ENCODE measurements at regions not wholly inside any gene's neighbourhood (a gene's known extent, or its start where the extent isn't known, plus 50 kb on each side); places are given as distances from the start of the nearest gene placed in this dataset.
"Not testable (repeated sequence)": the region's sequence is repeated elsewhere in the genome, so short reads cannot be mapped to it uniquely, and the experiment has no call there.

DNA sequence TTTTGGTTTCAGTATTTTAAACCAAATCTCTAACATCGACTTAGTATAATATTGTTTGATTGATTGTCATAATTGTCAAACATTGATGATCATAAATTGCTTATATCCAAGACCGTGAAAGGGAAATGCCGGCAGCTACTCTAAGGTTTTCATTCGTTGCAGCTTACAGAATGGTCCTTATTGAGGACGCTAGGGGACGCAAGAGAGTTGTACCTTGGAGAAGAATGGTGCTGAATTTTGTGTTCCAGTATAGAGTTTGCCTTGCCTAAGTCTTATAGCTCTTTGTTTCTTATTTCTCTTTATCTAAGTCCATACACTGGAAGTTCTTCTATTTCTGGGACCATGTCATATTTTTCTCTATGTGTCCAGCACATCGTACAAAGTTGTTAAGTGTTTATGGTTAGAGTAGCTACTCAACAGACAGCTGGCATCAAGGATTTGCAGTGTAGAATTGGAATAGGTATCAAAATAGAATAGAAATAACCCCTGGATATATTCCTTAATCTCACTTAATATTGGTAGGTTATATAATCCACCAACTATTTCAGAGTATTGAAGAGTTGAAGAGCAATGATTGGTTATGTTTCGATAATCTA lies 67.4 kb upstream of the GPR39 start:
- DNase-seq (ENCODE audit: low read depth, low spot score) = peak; percentile 41
- H3K4me3 ChIP-seq (ENCODE audit: low read depth, low read length); in situ Hi-C loops (cut with HindIII; ENCODE audit: low sequenced_read_pairs): not testable (repeated sequence)
- peak; percentile 62 for TF ChIP-seq CTCF (IDR thresholded peaks at IDR 0.05; ENCODE audit: low read depth, low read length)

GRCh38 chr2:132351668-132352067 lies 64.9 kb upstream of the GPR39 start:
- in situ Hi-C loops (cut with HindIII; ENCODE audit: low sequenced_read_pairs); H3K4me3 ChIP-seq (ENCODE audit: low read depth, low read length): not testable (repeated sequence)

DNA sequence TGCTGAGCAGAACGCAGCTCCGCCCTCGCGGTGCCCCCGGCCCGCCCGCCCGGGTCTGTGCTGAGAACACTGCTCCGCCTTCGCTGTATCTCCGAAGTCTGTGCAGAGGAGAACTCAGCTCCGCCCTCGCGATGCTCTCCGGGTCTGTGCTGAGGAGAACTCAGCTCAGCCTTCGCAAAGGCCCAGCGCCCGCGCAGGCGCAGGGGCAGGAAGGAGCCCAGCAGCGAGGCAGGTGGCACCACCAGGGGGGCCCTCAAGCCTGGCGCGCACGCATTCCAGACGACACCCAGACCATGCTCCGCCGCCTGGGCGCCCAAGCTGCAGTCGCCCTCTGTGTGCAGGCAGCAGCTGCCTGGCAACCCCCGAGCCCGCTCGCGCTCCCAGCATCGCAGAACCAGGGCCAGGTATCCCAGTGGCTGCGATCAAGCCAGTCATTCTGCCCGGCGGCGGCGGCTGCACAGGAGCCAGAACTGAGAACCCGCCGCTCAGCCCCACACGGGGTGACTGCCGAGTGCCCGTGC lies 64.1 kb upstream of the GPR39 start:
- H3K4me3 ChIP-seq (ENCODE audit: low read depth, low read length) = peak overlapping the region; percentile 33
- in situ Hi-C loops (cut with HindIII; ENCODE audit: low sequenced_read_pairs) = not testable (repeated sequence)
- peak; percentile 48 for DNase-seq (ENCODE audit: low read depth, low spot score)

More at GRCh38 chr2:132351668-132352067, 64.9 kb upstream of the GPR39 start:
- DNase-seq (ENCODE audit: low read depth, low spot score) = not testable (repeated sequence)

DNA sequence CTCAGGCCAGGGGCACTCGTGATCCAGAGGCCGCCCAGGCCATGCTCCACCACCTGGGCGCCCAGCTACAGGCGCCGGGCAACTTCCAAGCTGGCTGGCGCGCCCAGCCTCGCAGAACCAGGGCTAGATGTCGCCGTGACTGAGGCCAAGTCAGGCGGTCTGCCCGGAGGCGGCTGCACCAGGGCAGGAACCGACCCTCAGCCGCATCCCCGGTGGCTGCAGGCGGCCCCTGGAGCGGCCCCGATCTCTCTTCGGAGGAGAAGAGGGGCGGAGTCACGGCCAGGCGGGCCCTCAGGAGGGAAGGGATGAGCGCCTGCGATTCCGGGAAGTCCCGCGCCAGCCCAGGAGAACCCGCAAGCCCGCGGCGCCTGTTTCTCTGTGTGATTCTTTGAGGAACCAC lies 63.2 kb upstream of the GPR39 start:
- H3K4me3 ChIP-seq (ENCODE audit: low read depth, low read length) = peak overlapping the region; percentile 35
- in situ Hi-C loops (cut with HindIII; ENCODE audit: low sequenced_read_pairs) = not testable (repeated sequence)
- DNase-seq (ENCODE audit: low read depth, low spot score) = peak; percentile 20

DNA sequence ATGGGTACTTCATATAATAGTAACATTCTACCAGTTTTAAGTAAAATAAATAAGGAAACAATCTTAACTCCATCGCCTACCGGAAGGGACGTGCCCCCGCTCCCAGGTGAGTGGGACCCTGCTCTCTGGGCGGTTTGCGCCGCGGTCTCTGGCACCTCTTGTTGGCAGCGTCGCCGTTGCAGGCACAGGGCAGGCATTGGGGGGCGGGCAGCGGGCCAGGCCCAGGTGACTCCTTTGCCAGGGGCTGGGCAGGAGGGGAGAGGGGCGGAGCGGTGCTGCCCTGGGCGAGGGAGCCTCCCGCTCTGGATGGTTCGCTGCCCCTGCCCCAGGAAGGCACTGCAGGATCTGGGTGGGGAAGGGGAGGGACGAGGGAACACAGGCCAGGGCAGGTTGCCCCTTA lies 55.6 kb upstream of the GPR39 start:
- in situ Hi-C loops (cut with HindIII; ENCODE audit: low sequenced_read_pairs) = not testable (repeated sequence)

GRCh38 chr2:132361498-132361897 lies 55.1 kb upstream of the GPR39 start:
- in situ Hi-C loops (cut with HindIII; ENCODE audit: low sequenced_read_pairs); DNase-seq (ENCODE audit: low read depth, low spot score); H3K4me3 ChIP-seq (ENCODE audit: low read depth, low read length): not testable (repeated sequence)

More for the DNA sequence above, 55.6 kb upstream of the GPR39 start:
- H3K4me3 ChIP-seq (ENCODE audit: low read depth, low read length); DNase-seq (ENCODE audit: low read depth, low spot score): not testable (repeated sequence)

- H3K4me3 ChIP-seq (ENCODE audit: low read depth, low read length); in situ Hi-C loops (cut with HindIII; ENCODE audit: low sequenced_read_pairs); DNase-seq (ENCODE audit: low read depth, low spot score): not testable (repeated sequence)
Observed at GRCh38 chr2:132363352-132363751, 53.3 kb upstream of the GPR39 start.

GRCh38 chr2:132365963-132366362 lies 50.6 kb upstream of the GPR39 start:
- H3K4me3 ChIP-seq (ENCODE audit: low read depth, low read length); in situ Hi-C loops (cut with HindIII; ENCODE audit: low sequenced_read_pairs); DNase-seq (ENCODE audit: low read depth, low spot score): not testable (repeated sequence)

- no peak for TF ChIP-seq CTCF (IDR thresholded peaks at IDR 0.05; ENCODE audit: low read depth, low read length)
Observed at GRCh38 chr2:132366421-132367180, 50.0 kb upstream of the GPR39 start.

More at GRCh38 chr2:132366421-132367180, 50.0 kb upstream of the GPR39 start:
- no peak for DNase-seq (ENCODE audit: low read depth, low spot score)
- H3K4me3 ChIP-seq (ENCODE audit: low read depth, low read length) = no peak overlapping the region
- in situ Hi-C loops (cut with HindIII; ENCODE audit: low sequenced_read_pairs) = no loop called here

Measured in astrocyte of the spinal cord (primary cell).